ENCODE measurements at regions not wholly inside any gene's neighbourhood (a gene's known extent, or its start where the extent isn't known, plus 50 kb on each side); places are given as distances from the start of the nearest gene placed in this dataset.

DNA sequence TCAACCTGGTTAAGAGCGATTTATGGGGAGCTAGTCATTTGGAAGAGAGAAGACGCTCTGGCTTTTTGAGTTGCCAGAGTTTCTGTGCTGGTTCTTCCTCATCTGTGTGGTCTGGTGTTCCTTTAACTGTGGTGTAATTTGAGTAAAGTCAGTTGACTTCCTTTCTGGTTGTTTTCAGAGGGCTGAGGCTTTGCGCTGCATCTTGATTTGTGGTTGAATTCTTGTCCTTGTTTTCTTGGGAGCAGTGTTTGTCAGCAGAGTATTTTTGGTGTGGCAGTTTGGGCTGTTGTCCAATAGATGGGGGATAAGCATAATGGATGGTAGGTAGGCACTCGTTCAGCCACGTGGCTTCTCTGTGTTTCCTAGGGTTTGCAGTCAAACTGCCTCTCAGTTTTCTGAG lies 2143.2 kb upstream of the TENM3 start:
- no peak overlapping the region for H3K4me3 ChIP-seq (replicated peaks; ENCODE audit: low read depth, low read length)
- TF ChIP-seq, protein P1, sequence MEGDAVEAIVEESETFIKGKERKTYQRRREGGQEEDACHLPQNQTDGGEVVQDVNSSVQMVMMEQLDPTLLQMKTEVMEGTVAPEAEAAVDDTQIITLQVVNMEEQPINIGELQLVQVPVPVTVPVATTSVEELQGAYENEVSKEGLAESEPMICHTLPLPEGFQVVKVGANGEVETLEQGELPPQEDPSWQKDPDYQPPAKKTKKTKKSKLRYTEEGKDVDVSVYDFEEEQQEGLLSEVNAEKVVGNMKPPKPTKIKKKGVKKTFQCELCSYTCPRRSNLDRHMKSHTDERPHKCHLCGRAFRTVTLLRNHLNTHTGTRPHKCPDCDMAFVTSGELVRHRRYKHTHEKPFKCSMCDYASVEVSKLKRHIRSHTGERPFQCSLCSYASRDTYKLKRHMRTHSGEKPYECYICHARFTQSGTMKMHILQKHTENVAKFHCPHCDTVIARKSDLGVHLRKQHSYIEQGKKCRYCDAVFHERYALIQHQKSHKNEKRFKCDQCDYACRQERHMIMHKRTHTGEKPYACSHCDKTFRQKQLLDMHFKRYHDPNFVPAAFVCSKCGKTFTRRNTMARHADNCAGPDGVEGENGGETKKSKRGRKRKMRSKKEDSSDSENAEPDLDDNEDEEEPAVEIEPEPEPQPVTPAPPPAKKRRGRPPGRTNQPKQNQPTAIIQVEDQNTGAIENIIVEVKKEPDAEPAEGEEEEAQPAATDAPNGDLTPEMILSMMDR (IDR thresholded peaks at IDR 0.05; ENCODE audit: low read length, missing control alignments) = no peak
- DNase-seq (ENCODE audit: low read depth) = no peak

DNA sequence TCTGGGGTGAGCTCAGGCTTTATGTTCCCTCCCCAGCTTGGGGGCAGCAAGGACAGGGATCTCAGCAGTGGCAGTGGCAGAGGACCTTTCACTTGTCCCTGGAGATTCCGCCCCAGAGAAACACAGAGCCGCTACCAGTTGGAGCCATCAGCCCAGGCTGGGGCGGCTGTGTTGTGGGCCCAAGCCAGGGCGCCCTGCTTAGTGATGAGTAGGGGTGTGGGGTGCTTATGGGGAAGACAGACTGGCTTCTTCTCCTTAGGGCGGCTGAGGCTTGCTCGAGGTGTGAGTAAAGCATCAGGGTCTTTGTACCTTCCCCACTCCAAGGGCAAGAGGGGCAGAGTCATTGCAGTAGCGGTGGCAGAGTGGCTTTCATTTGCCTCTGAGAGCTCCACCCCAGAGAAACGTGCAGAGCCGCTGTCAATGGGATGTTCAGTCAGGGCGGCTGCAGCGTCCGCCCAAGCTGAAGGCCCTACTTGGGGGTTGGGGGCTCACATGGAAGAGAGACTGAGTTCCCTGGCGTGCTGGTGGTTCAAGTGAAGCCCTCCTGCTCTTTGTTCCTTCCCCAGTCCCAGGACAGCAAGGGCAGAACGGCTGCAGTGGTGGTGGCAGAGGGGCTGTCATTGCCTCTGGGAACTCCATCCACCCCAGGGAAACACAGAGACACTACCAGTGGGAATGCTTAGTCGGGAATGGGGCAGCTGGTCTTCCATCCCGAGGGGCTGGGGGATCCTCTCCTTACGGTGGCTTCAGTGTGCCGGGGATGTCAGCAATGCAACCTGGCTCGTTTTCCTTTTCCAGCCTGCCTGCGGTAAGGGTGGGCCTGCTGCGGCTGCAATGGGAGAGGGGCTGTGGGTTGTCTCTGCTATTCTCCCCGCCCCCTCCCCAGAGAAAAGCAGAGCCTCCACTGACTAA lies 2142.5 kb upstream of the TENM3 start:
- no peak for DNase-seq (ENCODE audit: low read depth)
- TF ChIP-seq, protein P1 (IDR thresholded peaks at IDR 0.05; ENCODE audit: low read length, missing control alignments) = no peak
- H3K4me3 ChIP-seq (replicated peaks; ENCODE audit: low read depth, low read length) = no peak overlapping the region

DNA sequence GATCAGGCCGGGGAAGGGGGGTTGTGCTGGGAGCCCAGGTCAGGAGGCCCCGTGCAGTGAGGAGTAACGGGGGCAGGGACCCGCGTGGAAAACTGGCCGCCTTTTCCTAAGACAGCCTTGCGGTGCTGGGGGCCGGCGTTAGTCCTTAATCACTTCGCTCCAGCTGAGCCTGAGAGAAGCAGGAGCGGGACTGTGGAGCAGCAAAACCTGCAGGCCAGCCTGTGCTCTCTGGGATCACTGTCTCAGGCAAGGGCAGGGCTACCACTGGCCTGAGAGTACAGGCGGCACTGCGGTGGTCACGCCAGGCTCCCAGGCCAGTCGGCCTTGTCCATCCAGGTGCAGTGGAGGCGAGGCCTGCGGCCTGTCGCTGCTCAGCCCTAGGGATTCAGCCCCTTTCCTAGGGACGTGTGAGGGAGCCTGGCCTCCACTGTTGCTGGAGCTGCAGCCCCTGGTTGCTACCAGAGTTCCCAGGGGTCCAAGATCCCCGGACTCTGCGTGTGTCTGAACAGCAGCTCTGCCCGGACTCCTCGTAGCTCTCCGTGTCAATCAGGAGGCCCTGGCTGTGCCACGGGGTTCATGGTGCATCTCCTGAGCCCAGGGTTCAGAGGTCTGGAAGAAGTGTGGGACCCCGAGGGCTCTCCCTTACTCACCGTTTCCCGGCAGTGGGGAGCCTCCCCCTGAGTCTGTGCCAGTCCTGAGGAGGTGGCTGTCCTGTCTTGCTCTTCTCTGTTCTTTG lies 2141.7 kb upstream of the TENM3 start:
- no peak for DNase-seq (ENCODE audit: low read depth)
- no peak overlapping the region for H3K4me3 ChIP-seq (replicated peaks; ENCODE audit: low read depth, low read length)
- TF ChIP-seq, protein P1 (IDR thresholded peaks at IDR 0.05; ENCODE audit: low read length, missing control alignments) = no peak

DNA sequence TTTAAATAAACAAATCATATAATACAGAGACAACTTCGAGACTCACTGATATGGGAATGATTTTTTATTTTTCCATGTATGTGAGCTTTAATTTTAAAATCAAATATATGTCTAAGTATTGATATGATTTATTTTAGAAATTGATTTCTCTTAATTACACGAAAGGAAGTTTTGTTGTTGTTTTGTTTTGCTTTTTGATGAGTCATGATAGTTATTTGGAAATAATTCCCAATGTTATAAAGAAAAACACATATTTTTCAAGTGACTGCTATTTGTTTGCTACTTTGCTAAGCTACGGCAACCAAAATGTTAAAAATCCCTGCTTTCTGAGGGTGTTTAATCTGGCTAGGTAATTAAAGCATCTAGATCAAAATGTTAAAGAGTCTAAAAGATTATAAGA lies 2139.4 kb upstream of the TENM3 start:
- no peak for DNase-seq (ENCODE audit: low read depth)
- H3K4me3 ChIP-seq (replicated peaks; ENCODE audit: low read depth, low read length) = no peak overlapping the region
- TF ChIP-seq, protein P1 (IDR thresholded peaks at IDR 0.05; ENCODE audit: low read length, missing control alignments) = no peak

DNA sequence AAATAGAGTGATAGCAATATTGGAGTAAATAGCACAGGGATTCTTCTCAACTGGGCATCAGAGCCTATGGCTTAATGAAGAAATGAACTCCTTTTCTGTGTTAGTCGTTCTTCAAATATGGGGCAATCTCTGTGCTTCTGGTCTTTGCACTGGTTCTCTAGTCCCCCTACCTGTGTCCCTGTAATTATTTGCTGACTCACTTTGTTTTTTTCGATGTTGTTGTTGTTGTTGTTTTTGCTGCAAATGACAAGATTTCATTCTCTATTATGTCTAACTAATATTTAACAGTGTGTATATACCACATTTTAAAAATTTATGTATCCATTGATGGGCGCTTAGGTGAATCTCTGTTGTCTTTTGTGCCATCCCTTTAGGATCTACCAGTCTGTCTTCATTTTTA lies 2137.8 kb upstream of the TENM3 start:
- TF ChIP-seq, protein P1 (IDR thresholded peaks at IDR 0.05; ENCODE audit: low read length, missing control alignments) = no peak
- H3K4me3 ChIP-seq (replicated peaks; ENCODE audit: low read depth, low read length) = no peak overlapping the region
- no peak for DNase-seq (ENCODE audit: low read depth)

DNA sequence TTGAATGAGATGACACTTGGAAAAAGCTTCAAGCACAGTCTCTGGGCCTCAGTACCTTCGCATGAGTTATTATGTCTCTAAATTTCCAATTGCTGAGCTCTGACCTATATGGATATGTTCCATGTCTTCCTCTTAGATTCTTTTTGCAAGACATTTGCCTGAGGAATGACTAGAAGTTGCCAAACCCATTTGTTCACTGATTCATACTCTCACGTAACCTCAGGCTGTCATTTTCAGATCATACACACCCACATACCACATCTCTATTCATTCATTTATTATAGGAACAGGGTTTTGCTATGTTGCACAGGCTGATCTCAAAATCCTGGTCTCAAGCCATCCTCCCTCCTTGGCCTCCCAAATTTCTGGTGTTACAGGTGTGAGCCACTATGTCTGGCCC lies 2137.1 kb upstream of the TENM3 start:
- no peak overlapping the region for H3K4me3 ChIP-seq (replicated peaks; ENCODE audit: low read depth, low read length)
- DNase-seq (ENCODE audit: low read depth) = no peak
- TF ChIP-seq, protein P1 (IDR thresholded peaks at IDR 0.05; ENCODE audit: low read length, missing control alignments) = no peak
